ENCODE measurements at regions not wholly inside any gene's neighbourhood (a gene's known extent, or its start where the extent isn't known, plus 50 kb on each side); places are given as distances from the start of the nearest gene placed in this dataset.
"Not testable (repeated sequence)": the region's sequence is repeated elsewhere in the genome, so short reads cannot be mapped to it uniquely, and the experiment has no call there.

DNA sequence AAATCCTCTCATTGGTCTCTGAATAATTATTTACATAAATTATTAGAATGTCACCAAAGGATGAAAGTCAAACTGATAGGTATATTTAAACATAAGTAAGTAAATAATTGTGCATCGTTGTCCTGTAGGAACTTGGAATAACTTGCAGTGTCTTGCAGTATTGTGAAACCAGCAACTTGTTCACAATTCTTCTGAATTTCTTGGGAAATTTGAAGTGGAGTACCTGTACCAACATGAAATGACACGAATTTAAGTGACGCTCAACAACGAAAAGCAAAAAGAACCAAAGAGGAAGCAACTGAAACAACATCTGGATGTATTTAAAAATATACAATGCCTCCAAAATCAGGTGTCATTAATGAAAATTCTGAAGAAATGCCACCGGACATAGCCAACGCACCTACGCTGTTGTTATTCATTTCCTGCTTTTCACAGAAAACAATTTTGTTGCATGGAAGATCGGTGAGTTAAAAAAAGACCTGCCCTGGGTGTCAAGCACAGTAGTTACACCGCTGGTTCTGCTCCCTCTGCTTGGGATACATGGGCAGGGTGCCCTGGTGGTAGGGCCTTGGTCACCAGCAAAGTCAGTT lies 112.5 kb downstream of the RPLP1 start:
- Histone ChIP-seq H2AFZ (ENCODE audit: low read length) (no peak overlapping the region), H3K79me2 (ENCODE audit: insufficient read depth, low read depth, low read length) (no peaks in the 10 kb centered on the region), H3K4me2 (ENCODE audit: low read length) (no peak overlapping the region), H3K36me3 (ENCODE audit: insufficient read depth, low read length) (no peaks in the 10 kb centered on the region), H3K4me1 (ENCODE audit: insufficient read depth, low read length, poor library complexity, severe bottlenecking) (no peaks in the 10 kb centered on the region), H4K20me1 (ENCODE audit: insufficient read depth, low read length) (no peaks in the 10 kb centered on the region), H3K9me3 (ENCODE audit: low read length) (no peaks in the 10 kb centered on the region), H3K9me2 (ENCODE audit: insufficient read depth, low read length) (no peaks in the 10 kb centered on the region), H3K27ac (ENCODE audit: low read depth, low read length, poor library complexity, severe bottlenecking) (no peak overlapping the region), H3K4me3 (ENCODE audit: low read depth, low read length, poor library complexity, severe bottlenecking) (no peak overlapping the region)
- DNase-seq (ENCODE audit: low spot score) = no peak
- BruUV-seq (replicated peaks) = no TSS peak
- ChIA-PET POLR2A (no interaction called here), CTCF (ENCODE audit: unreplicated experiment) (no interaction called here)
- intact Hi-C loops (cut with micrococcal nuclease; ENCODE audit: unreplicated experiment) = no loop called here
- TF ChIP-seq, protein P1, sequence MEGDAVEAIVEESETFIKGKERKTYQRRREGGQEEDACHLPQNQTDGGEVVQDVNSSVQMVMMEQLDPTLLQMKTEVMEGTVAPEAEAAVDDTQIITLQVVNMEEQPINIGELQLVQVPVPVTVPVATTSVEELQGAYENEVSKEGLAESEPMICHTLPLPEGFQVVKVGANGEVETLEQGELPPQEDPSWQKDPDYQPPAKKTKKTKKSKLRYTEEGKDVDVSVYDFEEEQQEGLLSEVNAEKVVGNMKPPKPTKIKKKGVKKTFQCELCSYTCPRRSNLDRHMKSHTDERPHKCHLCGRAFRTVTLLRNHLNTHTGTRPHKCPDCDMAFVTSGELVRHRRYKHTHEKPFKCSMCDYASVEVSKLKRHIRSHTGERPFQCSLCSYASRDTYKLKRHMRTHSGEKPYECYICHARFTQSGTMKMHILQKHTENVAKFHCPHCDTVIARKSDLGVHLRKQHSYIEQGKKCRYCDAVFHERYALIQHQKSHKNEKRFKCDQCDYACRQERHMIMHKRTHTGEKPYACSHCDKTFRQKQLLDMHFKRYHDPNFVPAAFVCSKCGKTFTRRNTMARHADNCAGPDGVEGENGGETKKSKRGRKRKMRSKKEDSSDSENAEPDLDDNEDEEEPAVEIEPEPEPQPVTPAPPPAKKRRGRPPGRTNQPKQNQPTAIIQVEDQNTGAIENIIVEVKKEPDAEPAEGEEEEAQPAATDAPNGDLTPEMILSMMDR (conservative IDR thresholded peaks at IDR 0.05; ENCODE audit: low read length) = no peak
- TF ChIP-seq EZH2phosphoT487 (IDR thresholded peaks at IDR 0.05; ENCODE audit: borderline replicate concordance, low read depth, low read length) = no peak

GRCh38 chr15:69567238-69567760 lies 114.7 kb downstream of the RPLP1 start:
- H3K4me1 ChIP-seq (ENCODE audit: insufficient read depth, low read length, poor library complexity, severe bottlenecking); DNase-seq (ENCODE audit: low spot score); H4K20me1 ChIP-seq (ENCODE audit: insufficient read depth, low read length); H3K9me2 ChIP-seq (ENCODE audit: insufficient read depth, low read length); H3K36me3 ChIP-seq (ENCODE audit: insufficient read depth, low read length); intact Hi-C loops (cut with micrococcal nuclease; ENCODE audit: unreplicated experiment); POLR2A ChIA-PET; H3K79me2 ChIP-seq (ENCODE audit: insufficient read depth, low read depth, low read length); BruUV-seq (replicated peaks); H3K4me3 ChIP-seq (ENCODE audit: low read depth, low read length, poor library complexity, severe bottlenecking); H3K27ac ChIP-seq (ENCODE audit: low read depth, low read length, poor library complexity, severe bottlenecking); H2AFZ ChIP-seq (ENCODE audit: low read length); H3K9me3 ChIP-seq (ENCODE audit: low read length); CTCF ChIA-PET (ENCODE audit: unreplicated experiment); H3K4me2 ChIP-seq (ENCODE audit: low read length): not testable (repeated sequence)

- intact Hi-C loops (cut with micrococcal nuclease; ENCODE audit: unreplicated experiment) = no loop called here
- no peaks in the 10 kb centered on the region for H3K9me2 ChIP-seq (ENCODE audit: insufficient read depth, low read length)
- no peaks in the 10 kb centered on the region for H3K36me3 ChIP-seq (ENCODE audit: insufficient read depth, low read length)
- no peaks in the 10 kb centered on the region for H3K79me2 ChIP-seq (ENCODE audit: insufficient read depth, low read depth, low read length)
- H3K4me1 ChIP-seq (ENCODE audit: insufficient read depth, low read length, poor library complexity, severe bottlenecking) = no peaks in the 10 kb centered on the region
- H3K9me3 ChIP-seq (ENCODE audit: low read length) = no peaks in the 10 kb centered on the region
- POLR2A ChIA-PET = no interaction called here
- no peak overlapping the region for H2AFZ ChIP-seq (ENCODE audit: low read length)
- H3K4me3 ChIP-seq (ENCODE audit: low read depth, low read length, poor library complexity, severe bottlenecking) = no peak overlapping the region
- H3K27ac ChIP-seq (ENCODE audit: low read depth, low read length, poor library complexity, severe bottlenecking) = no peak overlapping the region
- H4K20me1 ChIP-seq (ENCODE audit: insufficient read depth, low read length) = no peaks in the 10 kb centered on the region
- no peak overlapping the region for H3K4me2 ChIP-seq (ENCODE audit: low read length)
- no TSS peak for BruUV-seq (replicated peaks)
- TF ChIP-seq, protein P1 (conservative IDR thresholded peaks at IDR 0.05; ENCODE audit: low read length) = no peak
- TF ChIP-seq EZH2phosphoT487 (IDR thresholded peaks at IDR 0.05; ENCODE audit: borderline replicate concordance, low read depth, low read length) = no peak
- CTCF ChIA-PET (ENCODE audit: unreplicated experiment) = no interaction called here
- DNase-seq (ENCODE audit: low spot score) = no peak
These were observed 115.8 kb downstream of the RPLP1 start for GRCh38 chr15:69568173-69569009.
